GM19455 (cell line): ENCODE measurements at regions not wholly inside any gene's neighbourhood (a gene's known extent, or its start where the extent isn't known, plus 50 kb on each side); places are given as distances from the start of the nearest gene placed in this dataset.

Experiments
- ATAC-seq: cut with Tn5 transposase; IDR thresholded peaks from one replicate; pipeline ENCODE4 v1.9.1; 2021; ENCODE audit not compliant: unreplicated experiment

DNA sequence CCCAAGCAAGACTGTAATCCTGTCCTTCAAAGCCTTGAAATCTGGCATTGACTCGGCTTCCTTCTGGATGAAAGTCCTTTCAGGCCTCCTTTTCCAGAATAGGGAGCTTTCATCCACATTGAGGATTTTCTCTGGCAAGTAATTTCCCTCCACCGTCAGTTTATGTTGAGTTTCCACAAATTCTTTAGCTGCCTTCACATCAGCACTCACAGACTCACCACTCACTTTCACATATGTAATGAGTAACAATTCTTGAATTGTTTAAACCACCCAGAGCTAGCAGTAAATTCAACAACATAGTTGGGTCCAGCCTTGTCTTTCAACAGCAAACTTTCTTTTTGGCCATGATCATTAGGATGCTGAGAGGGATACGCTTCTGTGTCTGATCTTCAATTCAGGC is 84.3 kb upstream of the PRDM11 start:
- no peak for ATAC-seq

DNA sequence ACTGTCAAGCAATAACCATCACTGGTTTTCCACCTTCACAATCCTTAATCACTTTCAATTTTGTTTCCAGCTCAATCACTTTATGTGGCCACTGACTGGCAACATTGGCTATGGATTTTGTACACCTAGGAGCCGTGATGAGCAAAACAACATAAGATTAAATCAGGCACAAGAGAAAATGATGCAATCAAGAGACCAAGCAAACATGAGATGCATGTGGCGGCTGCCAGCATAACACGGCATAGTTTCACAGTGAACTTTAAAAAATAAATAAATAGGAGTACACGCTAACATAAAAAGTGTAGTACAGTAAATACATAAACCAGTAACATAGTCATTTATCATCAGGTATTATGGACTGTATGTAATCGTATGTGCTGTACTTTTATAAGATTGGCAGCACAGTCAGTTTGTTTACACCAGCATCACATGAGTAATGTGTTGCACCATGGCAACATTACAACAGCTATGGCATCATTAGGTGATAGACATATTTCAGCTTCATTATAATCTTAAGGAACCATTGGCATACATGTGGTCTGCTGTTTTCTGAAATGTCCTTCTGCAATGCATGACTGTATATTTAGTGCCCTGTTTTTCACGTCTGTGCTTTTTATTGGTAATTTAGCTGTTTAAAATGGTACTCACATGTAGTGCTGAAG is 83.3 kb upstream of the PRDM11 start:
- ATAC-seq: no peak

DNA sequence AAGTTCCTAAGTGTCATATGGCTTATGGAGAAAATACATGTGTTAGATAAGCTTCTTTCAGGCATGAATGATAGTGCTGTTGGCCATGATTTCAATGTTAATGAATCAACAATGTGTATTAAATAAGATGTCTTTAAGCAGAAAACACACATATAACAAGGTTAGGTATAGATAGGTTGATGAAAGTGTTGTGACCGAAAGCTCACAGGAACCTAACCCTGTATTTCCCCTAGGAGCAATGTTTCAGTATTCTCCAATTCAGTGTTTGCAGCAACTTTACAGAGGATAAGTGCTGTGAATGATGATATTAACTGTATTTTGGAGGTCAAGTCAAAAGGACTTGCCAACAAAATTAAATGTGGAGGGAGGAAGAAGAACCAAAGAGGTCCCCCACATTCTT is 82.8 kb upstream of the PRDM11 start:
- no peak for ATAC-seq

DNA sequence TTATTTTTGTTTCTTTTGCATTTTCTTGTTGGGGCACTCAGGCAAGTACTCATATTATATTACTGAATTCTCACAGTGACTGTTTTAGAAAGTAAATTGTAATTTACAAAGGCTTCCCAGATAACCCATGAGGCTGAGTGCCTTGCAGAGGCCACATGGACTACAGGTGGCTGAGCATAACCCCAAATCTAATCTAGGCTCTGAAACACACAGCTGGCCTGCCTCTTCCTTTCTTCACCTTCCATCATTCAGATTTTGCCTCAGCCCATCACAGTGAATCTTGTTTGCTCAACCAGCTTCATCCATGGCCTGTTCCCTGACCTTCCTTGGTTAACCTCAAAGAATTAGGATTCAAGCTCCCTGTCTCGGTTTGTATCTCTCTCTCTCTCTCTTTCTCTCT is 78.5 kb upstream of the PRDM11 start:
- no peak for ATAC-seq

DNA sequence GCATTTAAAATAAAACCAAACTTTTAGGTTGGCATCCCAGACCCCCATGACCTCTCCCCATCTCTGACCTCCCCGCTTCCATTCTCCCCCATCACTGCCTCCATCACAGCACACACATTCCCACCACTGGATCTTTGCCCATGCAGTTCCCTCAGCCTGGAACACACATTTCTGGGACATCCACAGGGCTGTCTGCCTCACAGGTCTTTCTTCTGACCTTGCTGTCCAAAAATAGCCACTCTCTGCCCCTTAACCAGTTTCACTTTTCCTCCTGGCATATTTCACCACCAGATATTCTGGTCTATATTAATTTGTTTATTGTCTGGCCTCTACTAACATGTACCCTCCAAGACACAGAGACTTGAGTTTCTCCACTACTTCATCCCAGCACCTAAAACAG is 75.2 kb upstream of the PRDM11 start:
- no peak for ATAC-seq

DNA sequence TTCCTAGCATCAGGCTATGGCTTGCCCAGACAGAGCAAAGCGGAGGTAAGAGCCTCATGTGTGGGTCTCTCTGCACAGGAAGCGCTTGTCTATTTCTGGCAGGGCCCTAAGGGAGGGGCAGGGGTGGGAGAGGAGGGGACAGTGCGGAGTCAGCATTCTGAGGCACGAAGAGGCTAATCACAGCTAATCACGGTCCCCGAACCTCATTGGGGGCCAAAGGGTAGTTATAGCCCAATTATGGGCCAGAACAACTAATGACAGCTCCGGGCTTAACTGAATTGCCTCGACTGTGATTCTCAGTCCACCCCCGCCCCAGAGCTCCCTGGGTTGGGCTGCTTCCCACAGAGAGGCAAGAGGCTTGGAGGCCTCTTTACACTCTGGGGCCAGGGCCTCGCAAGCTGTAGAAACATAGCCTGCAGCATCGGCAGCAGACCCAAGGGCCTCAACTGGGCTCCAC is 72.7 kb upstream of the PRDM11 start:
- ATAC-seq: no peak

DNA sequence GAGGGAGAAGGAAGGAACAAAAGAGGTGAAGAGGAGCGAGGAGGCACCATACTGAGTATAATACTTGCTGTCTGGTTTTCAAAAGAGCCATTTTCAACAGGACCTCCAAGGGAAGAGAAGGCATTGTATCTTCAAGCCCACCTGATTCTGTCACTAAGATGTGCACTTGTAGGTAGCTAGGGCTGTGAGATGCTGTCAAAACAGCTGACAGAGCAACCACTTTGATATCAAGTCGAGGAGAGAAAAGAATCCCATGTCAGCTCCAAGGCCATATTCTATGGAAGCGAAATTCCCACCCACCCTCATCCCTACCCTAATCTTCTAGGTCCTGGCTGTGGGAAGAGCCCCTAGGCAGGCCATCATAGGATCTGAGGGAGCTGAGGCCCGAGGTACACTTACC is 70.9 kb upstream of the PRDM11 start:
- no peak for ATAC-seq

DNA sequence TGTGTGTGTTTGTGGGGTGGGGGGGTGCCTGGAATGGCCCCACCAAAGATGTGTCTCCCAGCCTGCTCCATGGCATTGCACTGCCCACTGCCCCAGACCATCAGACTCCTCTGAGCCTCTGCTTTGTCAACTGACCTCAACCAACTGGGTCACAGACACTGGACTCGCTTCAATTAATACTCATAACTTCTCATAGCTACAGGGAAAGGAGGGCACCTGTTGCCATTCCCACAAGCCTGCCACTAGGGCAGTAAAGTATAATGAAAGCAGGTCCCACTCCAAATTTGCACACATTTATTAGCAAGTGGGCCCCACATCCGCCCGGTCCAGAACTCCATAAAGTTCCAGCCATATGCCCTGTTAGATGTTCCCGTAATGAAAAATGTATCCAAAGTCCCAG is 70.5 kb upstream of the PRDM11 start:
- no peak for ATAC-seq

DNA sequence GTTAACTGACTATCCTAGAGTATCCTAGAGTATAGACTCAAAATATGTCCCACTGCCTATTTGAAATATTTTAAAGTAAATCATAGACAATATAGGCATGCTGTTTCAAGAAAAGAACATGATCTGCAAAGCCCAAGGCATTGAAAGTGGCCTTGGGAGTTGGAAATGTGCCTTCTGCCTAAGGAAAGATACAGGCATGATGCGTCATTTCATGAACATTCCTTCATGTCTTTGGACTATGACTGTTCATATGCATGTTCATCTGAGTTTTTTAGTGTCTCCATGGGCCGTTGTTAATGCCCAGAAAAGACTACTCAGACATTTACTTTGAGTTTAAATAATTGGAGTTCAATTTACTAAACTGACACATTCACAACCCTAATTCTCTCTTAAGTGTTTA is 69.7 kb upstream of the PRDM11 start:
- no peak for ATAC-seq

DNA sequence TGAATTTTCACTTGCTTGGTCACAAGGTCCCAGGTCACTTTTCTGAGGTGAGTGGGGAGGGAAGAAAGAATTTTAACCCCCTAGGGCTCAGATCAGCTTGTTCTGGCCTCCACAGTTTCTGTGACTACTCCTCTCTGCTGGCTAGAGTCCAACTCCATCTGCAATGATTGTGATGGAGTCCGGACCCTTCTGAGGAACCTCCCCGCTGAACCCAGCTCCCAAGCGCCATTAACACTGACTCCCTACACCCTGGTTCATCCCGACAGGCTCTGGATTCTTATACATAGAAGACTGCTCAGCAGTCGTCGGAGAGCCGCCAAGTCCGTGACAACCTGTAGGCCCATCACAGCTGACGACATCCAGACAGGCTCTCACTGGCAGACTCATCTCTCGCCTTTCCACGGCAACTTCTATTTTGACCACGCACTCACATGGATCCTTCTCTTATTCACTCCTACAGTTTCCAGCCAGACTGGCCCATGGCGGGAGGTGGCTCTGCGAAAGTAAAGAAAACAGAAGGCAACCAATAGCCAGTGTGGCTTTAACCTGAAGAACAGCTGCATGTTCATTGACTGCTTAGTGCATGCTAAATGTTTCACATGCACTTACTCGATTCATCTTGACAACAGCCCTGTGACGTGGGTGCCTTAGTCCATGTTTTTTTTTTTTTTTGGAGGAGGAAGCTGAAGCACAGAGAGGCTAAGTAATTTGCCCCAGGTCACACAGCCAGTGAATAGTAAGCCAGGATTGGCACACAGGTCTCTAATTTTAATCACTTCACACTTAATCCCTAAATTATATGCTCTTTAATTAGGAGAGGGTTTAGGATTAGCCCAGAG is 68.0 kb upstream of the PRDM11 start:
- ATAC-seq: no peak

DNA sequence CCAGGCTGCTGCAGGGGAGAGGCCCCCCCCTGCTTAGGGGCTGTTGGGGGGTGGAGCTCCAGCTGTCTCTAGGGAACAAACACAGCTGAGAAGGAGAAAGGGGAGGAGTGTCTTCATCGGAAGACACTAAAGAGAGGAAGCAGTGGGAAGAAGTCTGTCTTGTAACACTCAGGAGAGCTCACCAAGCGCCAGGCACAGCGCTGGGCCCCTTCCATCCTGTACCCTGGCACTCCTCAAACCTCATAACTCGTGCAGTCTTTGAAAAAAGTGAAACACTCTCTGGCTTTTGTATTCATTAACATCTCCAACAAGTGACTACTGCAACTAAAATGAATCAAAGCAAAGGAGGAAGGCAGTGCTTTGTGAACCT is 67.4 kb upstream of the PRDM11 start:
- ATAC-seq: no peak

DNA sequence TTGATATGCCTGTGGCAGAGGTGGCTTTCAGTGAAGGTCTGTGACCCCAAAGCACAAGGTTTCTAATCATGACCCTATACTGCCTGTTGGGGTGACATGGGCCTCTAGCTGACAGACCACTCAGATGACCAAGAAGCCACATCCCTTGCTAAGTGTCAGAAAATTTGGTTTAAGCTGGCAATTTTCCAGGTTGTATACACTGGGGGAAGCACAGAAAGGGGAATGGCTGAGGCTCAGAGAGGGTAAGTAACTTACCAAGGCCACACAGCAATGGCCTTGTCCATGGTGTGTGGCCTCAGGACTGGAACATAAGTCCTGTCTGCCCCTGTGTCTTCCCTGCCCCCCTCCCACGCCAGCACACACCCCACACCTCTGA is 66.9 kb upstream of the PRDM11 start:
- no peak for ATAC-seq

DNA sequence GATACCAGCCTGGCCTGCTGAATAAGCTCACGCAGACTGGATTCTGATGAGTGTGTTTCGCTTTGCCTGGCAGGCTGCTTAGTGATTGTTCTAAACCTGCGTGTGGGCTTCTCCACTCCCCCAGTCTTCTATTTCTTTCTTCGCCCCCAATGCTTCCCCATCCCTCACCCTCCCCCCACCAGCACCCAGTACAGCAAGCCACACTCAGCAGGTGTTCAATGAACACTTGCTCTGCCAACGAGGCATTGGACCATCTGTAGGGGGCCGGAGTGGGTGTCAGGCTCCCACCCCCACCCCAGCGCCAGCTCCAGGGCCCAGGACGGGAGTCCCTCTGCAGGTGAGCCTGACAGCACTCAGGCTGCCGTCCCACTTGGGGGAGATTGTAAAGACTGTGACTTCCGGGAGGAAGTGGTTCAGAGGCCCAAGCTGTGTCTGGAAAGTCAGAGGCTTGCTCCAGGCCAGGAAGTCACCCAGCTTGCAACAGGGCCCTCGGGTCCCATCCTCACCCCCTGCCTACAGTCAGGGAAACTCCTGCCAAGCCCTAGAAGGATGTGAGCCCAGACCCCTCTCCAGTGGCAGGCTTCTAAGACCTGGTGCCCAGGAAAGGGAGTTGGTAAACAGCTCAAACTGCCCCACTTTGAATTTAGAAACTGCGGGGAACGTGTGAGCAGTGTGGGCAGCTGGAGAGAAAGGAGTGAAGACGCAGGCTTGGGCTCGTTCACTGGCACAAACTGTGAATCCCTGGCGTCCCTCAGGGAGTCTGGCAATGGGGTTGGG is 66.3 kb upstream of the PRDM11 start:
- no peak for ATAC-seq

DNA sequence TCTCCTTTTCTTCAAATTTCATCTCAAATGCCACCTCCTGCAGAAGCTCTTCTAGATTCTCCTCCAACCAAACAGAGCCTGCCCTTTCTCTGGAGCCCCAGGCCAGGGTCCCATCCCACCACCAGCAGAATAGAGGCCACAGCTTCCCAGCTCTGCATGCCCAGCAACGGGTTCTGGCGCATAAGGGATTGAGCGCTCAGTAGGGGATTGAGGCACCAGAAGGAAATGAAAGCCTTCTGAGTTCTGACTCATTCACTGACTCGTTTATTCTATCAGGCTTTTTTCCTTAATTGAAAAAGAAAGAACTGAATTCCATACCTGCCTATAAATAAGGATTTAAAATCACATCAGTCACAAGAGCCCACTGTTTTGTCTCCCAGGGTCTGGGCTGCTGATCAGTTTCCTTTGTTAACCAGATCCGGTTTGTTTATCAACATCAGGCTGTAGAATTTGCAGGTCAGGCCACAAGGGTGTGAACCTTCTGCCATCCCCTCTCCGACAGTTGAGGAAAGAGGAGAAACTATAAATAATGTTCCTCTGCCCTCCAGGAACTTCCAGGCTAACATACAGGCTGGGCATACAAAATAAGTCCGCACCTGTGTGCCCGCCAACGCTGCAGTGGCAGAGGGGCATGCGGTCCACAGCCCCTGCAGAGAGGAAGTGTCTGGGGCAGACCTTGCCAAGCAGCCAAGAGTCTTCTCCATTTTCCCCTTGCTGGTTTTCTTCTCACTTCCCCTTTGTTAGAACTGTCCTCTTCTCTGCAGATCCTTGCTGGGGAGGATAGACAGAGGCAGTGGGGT is 63.5 kb upstream of the PRDM11 start:
- no peak for ATAC-seq

DNA sequence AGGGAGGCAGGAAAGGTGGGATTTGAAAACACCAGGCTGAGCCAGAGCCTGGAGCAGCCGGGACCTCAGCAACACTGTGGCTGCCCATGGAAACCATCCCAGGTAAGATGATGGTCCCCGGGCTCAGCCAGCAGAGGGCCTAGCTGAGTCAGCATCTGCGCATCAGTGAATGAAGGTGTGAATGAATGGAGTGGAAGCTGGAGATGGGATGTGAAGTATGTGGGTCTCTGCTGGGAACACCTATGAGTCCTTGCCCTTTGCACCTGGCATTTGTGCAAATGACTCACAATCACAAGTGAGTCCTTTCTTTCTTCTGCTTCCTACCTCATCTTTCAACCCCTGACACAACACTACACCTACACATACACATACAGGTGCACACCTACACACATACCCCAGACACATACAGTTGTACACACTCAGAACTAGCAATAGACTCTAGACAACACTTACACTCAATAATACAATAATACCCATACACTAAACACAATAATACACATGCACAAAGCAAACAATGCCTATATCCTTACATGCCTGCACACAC is 62.8 kb upstream of the PRDM11 start:
- ATAC-seq: no peak

DNA sequence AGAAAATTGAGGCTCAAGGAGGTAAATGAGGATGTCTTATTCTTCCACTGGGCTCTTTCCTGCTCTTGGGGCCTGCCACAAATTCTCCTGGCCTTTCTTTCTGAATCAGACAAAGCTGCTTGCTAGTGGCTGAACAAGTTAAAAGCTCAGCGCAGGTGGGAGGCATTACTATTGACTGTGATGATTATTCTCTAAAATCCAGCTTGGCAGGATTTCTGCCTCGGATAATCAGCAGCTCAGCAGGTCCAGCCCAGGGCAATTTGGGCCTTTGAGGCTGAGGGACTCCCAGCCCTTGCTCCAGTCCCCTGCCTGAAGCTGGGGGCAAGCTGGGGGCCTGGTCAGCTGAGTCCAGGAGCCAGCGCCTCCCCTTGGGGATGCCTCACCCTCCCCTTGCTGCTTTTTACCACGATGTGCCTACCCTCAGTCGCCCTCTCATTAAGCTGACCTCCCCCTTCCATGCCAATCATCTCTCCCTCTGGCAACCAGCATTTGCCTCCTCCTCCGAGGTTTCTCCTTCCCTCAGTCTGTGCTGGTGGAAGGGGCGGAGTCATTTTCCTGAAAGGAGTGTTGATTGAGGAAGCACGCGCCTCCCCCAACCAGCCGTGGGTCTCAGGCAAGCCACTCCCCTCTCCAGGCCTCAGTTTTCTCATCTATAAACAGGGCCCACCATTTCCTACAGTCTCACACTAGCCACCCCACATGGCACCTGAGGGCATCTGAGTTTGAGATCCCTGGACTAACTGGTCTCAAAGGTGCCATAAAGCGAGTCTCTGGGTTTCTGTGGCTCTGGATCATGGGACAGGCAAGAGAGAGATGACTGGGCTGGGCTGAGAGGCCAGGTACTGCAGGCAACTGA is 60.6 kb upstream of the PRDM11 start:
- ATAC-seq: no peak

DNA sequence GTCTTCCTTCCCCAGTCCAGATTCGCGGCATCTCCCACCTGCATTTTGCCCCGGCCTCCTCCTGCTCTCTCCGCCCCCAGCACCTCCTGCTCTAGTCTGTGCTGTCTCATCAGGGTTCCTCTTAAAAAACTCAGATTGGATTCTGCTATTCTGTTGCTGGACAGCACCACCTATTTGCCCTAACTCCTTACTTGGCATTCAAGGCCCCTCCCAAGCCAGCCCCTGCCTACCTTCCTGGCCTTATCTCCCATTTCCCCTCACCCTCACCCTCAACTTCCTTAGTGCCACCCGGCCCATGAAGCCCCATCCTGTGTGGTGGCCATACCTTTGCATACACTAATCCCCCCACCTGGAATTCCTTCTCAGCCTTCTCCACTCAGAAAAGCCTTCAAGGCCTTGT is 59.9 kb upstream of the PRDM11 start:
- ATAC-seq: no peak

DNA sequence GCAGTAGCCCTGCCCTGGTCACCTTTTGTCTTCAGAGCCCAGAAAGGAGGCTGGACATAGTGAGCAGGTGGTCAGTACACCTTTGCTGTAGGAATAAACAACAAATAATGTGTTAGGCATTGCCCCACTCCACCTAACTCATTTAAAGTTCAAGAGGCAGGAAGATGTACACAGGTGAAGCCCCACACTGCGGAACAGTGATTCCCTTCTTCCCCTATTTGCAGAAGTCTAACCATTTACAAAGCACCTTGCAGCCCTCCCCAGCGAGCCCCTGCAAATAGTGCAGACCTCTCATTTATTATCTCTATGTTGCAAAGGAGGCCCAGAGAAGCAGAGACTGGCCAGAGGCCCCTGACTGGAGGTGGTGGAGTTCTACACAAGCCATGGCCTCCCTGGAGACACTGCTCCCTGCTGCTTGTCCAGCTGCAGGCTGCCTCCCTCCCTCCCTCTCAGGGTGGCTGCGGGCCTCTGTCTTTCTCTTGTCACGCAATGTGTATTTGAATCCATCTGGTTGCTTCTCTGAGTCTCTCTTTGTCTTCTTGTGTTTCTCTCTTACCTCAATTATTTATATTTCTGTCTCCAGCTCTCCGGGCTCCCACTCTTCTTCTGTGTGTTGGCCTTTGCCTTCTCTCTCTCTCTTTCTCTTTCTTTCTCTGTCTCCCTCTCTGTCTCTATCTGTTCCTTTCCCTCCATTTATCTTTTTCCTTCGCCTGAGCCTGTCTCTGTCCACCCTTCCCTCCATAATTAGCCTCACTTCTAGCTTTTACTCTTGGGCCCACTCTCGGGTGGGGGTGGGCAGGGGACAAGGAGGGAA is 59.1 kb upstream of the PRDM11 start:
- no peak for ATAC-seq

DNA sequence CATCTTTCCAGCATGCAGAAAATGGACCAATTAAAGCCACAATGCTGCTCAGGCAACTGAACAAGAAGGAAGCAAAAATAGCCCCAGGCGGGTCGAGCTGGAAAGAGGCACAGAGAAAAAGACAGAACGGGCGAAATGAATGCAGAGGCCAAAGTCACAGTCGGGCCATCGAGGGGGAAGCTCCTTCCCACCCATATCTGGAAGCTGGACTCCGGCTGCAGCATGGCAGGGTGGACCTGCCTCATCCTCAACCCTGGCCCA is 58.6 kb upstream of the PRDM11 start:
- no peak for ATAC-seq
